ENCODE measurements at regions not wholly inside any gene's neighbourhood (a gene's known extent, or its start where the extent isn't known, plus 50 kb on each side); places are given as distances from the start of the nearest gene placed in this dataset.

DNA sequence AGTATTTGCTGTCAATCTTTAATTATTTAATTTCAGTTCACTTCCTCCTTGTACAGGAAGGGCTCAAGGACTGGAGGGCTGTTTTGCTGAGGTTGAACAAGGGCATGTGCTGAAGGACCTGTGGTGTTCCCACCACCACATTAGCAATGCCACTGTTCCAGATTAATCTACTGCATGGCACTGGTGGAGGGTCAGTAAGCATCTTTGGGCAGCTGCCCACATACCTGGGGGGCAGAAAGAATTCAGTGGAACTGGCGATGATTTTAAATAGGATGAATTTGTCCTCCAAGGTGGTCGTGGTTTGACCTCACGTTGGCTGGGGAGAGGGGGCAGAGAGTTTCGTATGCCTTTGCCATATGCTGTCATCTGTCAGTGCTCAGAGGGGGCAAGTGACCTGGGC is 244.8 kb downstream of the TLE3 start:
- DNase-seq: no peak

DNA sequence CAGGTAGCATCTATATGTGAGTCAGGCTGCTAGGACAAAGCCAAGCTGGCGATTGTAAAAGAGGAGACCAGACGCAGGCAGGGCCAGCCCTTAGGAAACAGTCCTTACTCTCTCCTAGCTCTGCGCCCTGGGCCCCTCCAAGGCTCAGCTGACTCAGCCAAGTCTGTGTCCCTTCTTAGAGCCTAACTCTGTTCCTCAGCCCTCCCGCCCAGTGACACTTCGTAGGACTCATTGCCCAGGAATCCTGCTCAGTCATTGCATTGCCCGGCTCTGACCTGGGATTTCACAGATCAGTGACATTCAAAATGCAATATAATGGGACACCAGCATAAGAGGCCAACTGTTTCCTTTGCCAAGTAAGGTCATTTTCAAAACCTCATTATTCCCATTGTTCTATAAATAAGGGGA is 244.2 kb downstream of the TLE3 start:
- DNase-seq: no peak

DNA sequence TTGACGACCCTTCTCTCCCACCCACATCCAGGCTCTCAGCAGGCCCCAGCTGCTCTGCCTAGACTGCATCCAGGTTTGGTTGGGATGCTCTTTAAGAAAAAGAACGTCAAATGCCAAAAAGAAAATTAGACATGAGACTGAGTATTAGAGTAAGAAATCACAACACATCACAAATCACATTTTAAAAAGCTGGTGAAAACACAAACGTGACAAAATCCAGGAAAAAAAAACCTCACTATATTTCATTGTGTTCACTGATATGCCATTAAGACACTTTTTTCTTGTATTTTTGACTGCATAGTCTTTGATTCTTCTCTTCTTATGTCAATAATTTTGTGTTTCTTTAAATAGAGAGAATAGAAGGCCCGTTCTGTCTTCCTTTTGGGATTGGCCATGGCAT is 243.7 kb downstream of the TLE3 start:
- no peak for DNase-seq

DNA sequence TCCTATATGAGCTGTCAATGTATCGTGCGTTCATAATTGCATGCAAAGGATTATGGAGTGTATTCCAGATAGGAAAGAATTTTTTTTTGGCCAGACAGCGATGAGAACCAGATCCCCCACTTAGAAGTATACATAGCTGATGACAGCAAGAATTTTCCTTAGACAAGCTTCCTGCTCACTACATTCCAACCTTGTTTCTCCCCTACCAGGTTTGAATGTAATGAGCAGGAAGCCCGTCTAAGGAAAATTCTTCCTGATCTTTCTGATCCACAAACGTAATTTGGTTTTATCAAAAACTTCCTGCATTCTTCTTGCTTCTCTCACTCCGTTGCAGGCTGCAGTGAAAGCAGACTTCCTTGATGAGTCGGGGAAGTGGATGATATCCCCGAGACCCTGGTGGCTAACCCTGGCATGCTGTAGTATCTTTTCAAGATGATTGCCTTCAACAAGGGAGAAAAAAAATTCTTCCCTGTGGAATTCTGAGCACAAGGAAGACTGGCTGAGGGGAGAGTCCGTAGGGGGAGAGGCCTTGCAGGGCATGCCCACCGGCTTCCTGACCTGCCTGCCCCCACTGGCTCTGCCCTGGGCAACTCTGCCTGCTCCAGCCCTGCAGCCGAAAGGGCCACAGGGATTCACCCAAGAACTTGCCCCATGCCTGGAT is 243.1 kb downstream of the TLE3 start:
- DNase-seq: no peak

DNA sequence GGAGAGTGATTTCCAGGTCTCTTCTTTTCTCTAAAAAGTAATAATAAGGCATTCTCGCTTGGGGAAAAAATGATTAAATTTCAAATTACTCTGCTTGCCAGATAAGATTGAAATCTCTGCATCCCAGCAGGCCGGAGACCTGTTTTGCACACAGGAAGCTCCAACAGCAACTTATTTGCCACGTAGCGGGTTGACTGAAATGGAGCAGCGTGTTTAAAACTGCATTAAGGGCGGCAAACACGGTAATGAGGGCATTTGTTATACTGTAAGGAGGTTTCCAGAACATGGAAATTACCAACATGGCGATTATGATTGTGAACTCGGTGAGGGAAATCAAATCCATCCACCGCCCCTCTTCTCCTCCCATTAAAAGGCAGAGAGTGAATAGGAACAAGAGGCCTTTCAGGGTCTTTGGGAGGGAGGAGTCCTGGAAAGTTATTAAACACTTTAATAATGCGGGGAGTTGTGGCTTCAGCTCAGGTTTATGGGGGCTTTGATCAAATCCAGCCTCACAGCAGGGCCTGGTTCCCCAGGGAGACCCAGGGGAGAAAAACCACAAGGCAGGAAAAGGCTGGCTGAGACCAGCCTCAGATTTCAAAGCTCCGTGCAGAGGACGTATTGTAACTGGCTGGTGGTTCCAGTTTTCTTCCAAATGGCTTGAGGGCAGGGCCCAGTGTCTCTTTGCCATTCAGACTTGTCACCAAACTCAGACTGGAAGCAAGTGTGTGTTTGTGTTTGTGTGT is 242.3 kb downstream of the TLE3 start:
- DNase-seq: no peak

DNA sequence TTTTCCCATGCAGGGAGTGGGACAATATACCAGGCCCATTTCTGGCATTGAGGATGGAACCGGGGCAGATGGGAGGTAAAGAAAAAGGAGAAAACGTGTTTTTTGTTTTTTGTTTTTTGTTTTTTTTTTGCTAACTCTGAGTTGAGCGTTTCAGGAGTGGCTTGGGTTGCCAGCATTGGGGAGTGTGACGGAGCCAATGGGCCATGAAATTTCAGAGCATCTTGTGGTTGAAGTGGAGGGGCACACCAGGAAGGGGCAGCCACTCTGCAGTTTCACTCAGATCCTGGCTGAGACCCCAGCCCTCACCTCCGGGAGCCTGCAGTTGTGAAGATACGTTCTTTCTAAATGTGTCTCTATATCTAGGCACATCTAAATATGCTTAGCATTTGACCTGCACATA is 240.5 kb downstream of the TLE3 start:
- DNase-seq: no peak

DNA sequence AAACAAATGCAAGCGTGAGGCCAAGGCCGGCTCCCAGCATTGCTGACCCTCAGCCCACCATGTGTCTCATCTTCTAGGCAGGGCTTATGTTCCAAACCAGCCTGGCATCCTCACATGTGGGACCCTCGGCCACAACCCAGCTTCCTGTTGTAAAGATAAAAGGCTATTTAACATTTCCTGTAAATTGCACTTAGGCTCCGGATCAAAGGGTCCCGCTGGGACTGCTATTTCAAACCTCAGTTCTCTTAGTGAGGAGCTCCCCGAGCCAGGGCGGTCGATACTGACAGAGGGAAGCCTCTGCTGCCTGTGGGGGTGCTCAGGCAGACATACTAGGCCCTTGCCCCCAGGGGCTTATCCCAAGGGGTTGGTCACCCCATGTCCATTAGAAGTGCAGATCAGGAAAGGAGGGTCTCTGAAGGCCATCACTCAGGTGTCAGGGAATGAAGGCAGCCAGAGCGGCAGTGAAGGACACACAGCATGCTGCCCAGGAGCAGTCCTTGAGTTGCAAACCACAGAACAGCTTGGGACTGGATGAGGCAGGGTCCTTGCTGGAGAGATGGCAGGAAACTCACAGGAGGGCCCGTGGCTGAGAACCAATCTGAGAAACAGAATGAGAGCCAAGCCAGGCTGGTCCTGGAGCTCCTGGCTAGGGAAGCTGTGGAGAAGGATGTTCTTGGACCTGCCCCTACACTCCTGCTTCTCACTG is 239.9 kb downstream of the TLE3 start:
- DNase-seq: no peak

DNA sequence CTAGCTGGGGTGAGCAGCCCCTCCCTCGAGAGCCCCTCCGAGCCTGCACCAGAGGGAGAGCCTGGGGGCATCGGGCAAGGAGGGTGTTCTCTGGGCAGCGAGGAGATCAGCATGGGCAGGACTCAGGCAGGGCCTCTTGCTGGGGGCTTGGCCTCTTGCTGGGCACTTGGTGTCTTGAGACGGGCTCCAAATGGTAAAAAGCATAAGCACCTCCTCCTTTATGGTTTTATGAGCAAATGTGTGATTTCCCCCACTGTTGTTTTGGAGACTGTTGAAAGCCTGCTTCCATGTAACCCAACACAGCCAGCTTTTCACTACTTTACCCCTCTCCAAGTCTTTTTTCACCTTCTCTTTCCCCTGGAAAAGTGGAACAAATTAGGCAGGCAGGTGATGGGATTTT is 239.3 kb downstream of the TLE3 start:
- DNase-seq: no peak

DNA sequence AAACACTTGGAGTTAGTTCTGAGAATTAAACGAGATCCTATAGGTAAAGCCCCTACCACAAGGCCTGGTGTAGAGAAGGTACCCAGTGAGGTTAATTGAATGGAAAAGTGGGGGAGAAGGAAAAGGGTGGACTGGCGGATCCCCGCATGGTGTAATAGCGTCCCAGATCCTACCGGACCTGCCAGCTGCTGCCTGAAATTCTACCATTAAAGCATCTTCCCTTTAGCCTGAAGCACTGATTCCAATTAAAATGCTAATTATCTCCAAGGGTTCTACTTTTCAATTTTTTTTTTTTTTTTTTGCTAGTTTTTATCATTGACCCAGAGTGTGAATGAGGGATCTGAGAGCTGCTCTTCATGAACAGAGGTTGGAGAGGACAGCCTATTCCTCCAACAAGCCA is 237.9 kb downstream of the TLE3 start:
- no peak for DNase-seq

DNA sequence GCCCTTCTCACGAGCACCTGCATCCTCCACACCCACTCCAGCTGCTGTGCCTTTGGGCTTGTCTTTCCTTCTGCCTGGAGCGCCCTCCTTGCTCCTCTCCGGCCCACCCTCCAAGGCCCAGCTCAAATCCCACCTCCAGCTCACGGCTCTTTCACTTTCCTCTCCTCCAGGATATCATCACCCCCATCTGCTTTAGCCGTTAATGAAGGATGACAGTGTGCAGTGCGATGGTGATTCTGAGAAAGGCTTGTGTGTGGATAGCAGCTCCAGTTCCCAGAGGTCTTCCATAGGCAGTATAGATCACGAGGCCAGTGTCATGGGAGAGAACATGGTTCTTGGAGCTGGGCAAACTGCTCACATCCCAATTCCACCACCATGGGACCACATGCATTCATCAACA is 237.4 kb downstream of the TLE3 start:
- no peak for DNase-seq

DNA sequence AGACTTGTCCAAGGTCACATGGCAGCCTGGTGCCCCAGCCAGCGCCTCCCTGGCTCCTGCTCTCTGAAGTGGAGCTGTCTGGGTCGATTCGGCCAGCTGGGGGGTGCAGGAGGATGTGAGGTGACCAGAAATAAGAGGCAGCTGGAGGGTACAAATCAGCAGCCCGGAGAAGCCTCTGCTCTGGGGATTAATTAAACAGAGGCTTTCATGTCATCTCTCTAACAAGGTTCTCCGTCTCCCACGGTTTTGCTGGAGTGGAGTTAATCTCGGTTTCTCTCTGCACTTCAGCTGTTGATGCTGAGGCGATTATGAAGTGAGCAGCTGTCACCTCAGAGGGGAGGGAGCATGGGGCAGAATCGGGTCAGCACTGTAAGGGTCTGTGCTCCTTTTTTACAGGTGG is 236.8 kb downstream of the TLE3 start:
- no peak for DNase-seq

DNA sequence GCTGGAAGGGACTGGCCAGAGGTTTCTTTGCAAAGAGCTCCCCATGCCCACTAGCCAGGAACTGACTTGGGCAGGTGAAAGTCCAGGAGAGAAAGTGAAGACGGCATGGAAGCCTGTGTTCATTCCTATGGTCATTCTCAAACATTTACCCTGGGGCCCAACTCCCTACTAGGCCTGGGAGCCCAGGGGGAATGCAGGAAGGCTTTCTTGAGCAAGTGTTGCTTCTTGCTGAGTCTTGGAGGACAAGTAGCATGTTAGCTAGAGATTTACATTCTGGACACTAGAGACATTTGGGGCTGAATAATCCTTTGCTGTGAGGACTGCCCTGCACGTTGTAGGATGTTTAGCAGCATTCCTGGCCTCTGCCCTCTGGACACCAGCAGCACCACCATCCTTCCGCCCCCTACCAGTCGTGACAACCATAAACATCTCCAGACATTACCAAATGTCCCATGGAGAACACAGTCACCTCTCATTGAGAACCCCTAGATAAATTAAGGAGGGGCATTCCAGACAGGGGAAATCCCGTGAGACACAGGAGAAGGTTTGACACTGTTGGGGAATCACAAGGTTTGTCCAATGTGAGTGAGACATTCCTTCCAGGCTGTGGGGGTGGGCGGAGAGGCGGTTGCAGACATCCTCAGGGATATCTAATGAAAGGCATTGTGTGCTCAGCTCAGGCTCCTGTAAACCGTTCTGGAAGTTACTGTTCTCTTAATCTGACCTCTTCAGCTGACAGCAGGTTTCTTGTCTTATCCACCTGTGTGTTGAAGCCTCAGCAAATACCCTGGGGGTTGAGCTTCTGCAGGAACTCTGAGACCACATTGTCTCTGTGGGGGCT is 236.2 kb downstream of the TLE3 start:
- DNase-seq: no peak

DNA sequence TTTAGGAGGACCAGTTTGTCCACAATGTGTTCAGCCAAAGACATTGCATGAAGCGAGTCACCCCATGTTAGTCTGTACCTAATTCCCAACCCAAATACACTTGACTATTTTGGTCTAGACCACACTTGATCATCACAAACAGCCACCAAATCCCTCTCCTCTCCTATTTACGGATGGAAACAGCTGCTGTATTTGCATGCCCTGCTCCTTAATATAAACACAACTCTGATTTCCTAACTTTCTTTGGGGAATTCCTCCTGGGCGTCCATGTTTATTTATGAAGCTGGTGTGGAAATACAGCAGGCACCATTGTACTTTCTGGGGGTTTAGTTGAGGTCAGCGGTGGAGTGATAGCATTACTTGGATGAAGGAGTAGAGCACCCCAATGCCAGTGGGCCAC is 235.2 kb downstream of the TLE3 start:
- DNase-seq: no peak

DNA sequence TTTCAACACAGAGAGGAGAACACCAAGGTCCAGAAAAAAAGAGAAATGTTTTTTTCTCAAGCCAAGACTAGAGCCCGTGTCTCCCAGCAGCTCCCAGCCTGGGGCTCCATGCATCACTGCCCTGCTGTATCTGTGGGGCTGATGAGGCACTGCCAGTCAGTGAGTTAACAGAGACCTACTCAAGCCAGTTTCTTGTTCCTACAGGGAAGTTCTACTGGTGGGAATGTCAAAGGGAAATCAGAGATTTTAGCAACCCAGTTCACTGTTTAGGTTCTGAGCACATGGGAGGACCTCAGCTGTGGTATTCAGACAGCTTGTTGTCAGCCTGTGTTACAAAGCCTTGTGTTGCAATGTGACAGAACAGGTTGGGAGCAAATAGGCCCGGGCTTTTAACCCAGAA is 234.3 kb downstream of the TLE3 start:
- no peak for DNase-seq

DNA sequence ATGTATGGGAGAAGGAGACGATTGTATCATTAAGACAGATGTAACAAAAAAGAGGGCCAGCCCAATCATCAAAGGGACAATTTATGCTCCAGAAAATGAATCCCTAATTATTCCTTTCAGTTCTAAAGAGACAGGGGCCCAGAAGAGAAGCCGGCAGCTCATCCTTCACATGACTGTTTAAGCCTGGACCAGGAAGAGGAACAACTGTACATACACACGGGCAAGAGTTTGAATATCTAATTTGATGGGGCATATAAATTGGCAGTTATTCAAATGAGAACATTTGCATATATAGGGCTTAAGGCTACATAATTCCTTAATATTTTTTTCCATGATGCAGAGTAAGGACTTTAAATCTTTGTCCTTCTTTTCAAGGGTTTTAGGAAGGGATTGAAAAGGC is 232.3 kb downstream of the TLE3 start:
- DNase-seq: no peak

DNA sequence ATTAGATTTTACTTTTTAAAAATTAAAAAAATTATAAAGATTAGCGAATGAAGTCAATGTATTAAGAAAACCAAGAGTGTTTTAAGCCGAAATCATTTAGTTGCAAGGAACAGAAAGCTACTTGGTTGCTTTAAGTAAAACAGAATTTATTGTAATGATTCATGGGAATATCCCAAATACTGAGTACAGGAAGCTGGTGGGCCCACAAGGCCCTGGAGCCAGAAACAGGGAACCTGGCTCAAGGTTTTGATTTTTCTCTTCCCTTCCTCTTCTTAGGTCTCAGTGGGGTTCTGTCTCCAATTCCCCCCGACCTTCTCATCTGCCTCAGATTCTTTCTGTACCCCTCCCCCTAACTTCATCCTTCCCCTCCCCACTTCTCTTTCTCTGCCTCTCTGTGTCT is 229.0 kb downstream of the TLE3 start:
- DNase-seq: no peak

DNA sequence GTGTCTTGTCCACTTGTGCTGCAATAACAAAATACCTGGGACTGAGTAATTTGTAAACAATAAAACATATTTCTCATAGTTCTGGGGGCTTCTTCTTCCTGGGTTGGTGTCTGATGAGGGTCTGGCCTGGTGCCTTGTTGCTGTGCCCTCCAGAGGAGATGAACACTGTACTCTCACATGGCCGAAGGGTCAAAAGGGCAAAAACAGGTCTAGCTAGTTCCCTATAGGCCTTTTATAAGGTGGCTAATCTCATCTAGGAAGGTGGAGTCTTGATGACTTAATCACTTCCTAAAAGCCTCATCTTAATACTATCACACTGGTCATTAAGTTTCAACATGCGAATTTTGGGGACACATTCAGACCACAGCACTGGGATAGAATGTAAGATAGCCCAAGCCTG is 228.4 kb downstream of the TLE3 start:
- no peak for DNase-seq

DNA sequence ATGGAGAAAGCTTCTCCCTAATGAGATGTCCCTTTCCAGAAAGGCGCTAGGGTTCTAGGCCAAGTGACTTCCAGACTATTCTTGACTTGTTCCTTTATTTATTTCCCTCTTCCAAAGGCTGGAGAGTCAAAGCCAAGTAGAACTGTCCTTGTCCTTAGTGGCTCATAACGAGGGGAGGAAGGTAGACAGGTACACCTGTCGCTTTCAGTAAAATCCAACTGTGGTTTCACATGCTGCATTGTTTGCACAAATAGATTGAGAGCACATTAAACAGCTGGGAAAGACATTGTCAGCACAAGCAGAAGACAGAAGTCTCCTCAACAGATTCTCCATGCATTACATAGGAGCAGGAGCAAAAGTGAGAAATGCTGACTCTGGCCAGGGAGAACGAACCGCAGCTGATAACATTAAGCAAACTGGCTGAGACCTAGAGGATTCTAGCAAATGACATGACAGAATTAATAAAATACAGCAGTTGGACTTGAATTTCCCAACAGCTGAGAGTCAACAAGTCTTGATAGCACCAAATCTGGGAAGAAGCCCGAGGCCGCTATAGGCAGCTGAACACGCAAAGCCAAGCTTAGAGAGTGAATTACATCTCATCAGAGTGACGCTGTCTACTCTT is 227.7 kb downstream of the TLE3 start:
- no peak for DNase-seq

DNA sequence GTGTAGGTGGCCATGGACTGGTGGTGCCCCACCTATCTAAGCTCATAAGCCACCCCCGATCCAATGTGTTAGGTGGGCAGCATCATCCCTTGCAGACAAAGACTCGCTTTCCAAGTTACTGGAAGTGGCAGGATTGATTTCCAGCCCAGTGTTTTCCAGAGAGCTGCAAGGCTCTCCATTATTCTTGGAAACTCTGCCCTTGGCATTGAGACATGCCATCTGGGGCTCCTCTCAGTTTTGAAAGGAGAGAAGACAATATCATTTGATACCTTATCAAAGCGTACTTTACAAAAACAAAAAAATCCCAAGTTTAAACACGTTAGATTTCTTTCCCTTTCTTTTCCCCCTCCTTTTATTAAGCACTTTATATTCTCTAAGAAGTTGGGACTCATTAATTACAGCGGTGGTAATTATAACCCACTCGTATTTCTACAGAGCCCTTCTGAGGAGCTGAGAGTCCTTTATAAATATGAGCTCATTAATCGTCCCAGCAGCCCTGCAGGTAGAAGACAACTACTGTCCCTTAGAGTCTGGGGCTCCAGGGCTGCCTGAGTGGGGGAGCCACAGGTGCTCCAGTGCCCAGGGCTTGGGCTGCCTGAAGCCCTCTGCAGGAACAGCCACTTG is 226.1 kb downstream of the TLE3 start:
- no peak for DNase-seq

DNA sequence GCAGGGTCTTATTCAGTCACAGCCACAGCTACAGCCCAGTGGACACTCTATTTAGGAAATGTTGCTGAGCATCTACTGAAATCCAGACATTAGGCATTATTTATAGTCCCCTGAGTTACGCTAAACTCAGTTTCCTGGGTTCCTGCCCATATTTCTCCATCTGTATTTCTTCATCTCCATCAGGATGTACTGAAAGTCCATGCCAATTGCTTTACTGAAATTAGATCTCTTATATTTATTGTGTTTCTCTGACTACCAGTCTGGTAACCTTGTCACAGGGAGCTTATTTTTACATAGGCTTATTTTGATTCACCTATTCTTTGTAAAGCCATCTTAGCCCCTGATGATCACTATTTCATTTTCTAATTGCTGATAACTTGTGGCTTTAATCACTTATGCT is 223.9 kb downstream of the TLE3 start:
- DNase-seq: no peak

DNA sequence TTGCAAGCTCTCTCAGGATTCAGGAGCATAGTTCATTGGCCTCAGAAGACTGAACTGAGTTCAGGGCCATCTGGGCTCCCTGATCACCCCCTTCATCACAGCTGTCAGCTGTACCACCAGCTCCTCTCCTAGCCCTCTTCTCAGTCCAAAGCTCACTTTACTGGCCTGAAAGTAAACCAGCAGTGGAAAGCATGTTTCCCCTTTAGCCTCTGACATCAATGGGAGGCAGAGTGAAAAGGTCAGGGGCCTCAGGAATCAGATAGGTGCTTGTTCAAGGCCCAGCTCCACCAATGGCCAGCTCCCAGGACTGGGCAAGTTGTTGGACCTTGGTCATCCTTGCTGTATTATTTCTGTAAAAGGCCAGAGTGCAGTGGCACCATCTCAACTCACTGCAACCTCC is 223.4 kb downstream of the TLE3 start:
- no peak for DNase-seq

Data from GF-D8 (cell line).